K562 (cell line): ENCODE measurements at regions not wholly inside any gene's neighbourhood (a gene's known extent, or its start where the extent isn't known, plus 50 kb on each side); places are given as distances from the start of the nearest gene placed in this dataset.
A peak's percentile ranks its signal among the peaks of the same experiment; 100 is the strongest.

ENCODE experiments used
- EGR1 ChIP-seq: fragments of 450-650 bp; conservative IDR thresholded peaks from 2 replicates; pipeline ENCODE4 v1.6.1; 2017; ENCODE audit warnings: mild to moderate bottlenecking
- NFIC ChIP-seq: fragments of 450-650 bp; IDR thresholded peaks from 2 replicates; pipeline ENCODE4 v1.6.1; 2017; ENCODE audit warnings: mild to moderate bottlenecking, inconsistent platforms
- WHSC1 ChIP-seq: IDR thresholded peaks from one replicate; pipeline ENCODE4 v1.6.1; 2012; ENCODE audit warnings: low read length, control low read depth, inconsistent platforms
- ZFP1 ChIP-seq: fragments of 450-650 bp; formaldehyde crosslinking; IDR thresholded peaks from 2 replicates; pipeline ENCODE4 v1.4.0; 2020; ENCODE audit warnings: mild to moderate bottlenecking, mixed read lengths
- ZNF707 ChIP-seq: fragments of 250-450 bp; sonication (Bioruptor Pico); conservative IDR thresholded peaks from 2 replicates; pipeline ENCODE4 v1.8.0; 2022; ENCODE audit warnings: inconsistent platforms, mild to moderate bottlenecking, moderate library complexity
- TF ChIP-seq, protein P1 (sequence below): sonication (generic); formaldehyde crosslinking; IDR thresholded peaks from 2 replicates; pipeline ENCODE4 v1.8.1; 2022; ENCODE audit warnings: missing genetic modification reagents
- TF ChIP-seq, protein P2 (sequence below): fragments of 250-450 bp; sonication (Bioruptor Pico); IDR thresholded peaks from 2 replicates; pipeline ENCODE4 v1.5.0; 2022; ENCODE audit warnings: mild to moderate bottlenecking
- TF ChIP-seq, protein P3 (sequence below), 2 experiments: IDR thresholded peaks; 2 replicates each; pipeline ENCODE4 v1.6.1; 2012; ENCODE audit warnings: improper control_type of control experiment in 2 of 2, low read depth in 2 of 2, low read length in 2 of 2, borderline replicate concordance in 1 of 2
- TF ChIP-seq, protein P4 (sequence below): sonication (generic); formaldehyde crosslinking; IDR thresholded peaks from 2 replicates; pipeline ENCODE4 v1.9.0; 2022; ENCODE audit warnings: mild to moderate bottlenecking, missing genetic modification reagents
- TF ChIP-seq, protein P5 (sequence below): fragments of 450-650 bp; IDR thresholded peaks from 2 replicates; pipeline ENCODE4 v1.6.1; 2017; ENCODE audit warnings: antibody characterized with exemption
- TF ChIP-seq, protein P6 (sequence below): IDR thresholded peaks from 3 replicates; pipeline ENCODE4 v1.6.1; 2011; ENCODE audit warnings: borderline replicate concordance, mild to moderate bottlenecking, moderate library complexity; ENCODE audit not compliant: insufficient read length; ENCODE audit errors: extremely low read depth

DNA sequence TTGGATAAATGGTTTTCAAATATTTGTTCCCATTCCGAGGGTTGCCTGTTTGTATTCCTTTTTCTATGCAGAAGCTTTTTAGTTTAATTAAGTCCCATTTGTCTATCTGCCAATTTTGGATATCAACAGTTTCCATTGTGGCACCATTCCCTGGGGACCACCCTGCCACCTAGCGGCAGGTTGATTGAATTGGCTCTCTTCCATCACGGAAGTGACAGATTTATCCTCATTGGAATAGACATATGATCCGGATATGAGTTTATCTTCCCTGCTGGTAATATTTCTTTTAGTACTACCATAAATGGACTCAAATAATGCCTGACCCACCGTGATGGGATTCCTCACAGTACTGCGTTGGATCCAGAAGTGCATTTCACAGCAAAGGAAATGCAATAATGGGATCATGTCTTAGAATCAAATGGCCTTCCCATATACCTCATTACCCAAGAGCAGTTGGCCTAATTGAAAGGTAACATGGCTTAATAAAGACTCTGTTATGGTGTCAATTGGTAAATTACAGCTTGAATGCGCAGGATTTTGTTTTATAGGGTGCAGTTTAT, 327.0 kb downstream of the BMP2 start (continued):
- TF ChIP-seq, protein P1, sequence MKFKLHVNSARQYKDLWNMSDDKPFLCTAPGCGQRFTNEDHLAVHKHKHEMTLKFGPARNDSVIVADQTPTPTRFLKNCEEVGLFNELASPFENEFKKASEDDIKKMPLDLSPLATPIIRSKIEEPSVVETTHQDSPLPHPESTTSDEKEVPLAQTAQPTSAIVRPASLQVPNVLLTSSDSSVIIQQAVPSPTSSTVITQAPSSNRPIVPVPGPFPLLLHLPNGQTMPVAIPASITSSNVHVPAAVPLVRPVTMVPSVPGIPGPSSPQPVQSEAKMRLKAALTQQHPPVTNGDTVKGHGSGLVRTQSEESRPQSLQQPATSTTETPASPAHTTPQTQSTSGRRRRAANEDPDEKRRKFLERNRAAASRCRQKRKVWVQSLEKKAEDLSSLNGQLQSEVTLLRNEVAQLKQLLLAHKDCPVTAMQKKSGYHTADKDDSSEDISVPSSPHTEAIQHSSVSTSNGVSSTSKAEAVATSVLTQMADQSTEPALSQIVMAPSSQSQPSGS (CRISPR knock-in tag), result no peak
- TF ChIP-seq, protein P2, sequence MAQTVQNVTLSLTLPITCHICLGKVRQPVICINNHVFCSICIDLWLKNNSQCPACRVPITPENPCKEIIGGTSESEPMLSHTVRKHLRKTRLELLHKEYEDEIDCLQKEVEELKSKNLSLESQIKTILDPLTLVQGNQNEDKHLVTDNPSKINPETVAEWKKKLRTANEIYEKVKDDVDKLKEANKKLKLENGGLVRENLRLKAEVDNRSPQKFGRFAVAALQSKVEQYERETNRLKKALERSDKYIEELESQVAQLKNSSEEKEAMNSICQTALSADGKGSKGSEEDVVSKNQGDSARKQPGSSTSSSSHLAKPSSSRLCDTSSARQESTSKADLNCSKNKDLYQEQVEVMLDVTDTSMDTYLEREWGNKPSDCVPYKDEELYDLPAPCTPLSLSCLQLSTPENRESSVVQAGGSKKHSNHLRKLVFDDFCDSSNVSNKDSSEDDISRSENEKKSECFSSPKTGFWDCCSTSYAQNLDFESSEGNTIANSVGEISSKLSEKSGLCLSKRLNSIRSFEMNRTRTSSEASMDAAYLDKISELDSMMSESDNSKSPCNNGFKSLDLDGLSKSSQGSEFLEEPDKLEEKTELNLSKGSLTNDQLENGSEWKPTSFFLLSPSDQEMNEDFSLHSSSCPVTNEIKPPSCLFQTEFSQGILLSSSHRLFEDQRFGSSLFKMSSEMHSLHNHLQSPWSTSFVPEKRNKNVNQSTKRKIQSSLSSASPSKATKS, result no peak
- TF ChIP-seq ZNF707 (CRISPR knock-in tag) (no peak), NFIC (peak; percentile 54), WHSC1 (no peak), EGR1 (no peak), ZFP1 (CRISPR knock-in tag) (no peak)
- TF ChIP-seq, protein P3, sequence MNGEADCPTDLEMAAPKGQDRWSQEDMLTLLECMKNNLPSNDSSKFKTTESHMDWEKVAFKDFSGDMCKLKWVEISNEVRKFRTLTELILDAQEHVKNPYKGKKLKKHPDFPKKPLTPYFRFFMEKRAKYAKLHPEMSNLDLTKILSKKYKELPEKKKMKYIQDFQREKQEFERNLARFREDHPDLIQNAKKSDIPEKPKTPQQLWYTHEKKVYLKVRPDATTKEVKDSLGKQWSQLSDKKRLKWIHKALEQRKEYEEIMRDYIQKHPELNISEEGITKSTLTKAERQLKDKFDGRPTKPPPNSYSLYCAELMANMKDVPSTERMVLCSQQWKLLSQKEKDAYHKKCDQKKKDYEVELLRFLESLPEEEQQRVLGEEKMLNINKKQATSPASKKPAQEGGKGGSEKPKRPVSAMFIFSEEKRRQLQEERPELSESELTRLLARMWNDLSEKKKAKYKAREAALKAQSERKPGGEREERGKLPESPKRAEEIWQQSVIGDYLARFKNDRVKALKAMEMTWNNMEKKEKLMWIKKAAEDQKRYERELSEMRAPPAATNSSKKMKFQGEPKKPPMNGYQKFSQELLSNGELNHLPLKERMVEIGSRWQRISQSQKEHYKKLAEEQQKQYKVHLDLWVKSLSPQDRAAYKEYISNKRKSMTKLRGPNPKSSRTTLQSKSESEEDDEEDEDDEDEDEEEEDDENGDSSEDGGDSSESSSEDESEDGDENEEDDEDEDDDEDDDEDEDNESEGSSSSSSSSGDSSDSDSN (IDR thresholded peaks at IDR 0.05; ENCODE audit: borderline replicate concordance in 1 of 2, low read depth in 2 of 2, low read length in 2 of 2), result no peak
- TF ChIP-seq, protein P4, sequence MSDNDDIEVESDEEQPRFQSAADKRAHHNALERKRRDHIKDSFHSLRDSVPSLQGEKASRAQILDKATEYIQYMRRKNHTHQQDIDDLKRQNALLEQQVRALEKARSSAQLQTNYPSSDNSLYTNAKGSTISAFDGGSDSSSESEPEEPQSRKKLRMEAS (CRISPR knock-in tag), result no peak
- TF ChIP-seq, protein P5, sequence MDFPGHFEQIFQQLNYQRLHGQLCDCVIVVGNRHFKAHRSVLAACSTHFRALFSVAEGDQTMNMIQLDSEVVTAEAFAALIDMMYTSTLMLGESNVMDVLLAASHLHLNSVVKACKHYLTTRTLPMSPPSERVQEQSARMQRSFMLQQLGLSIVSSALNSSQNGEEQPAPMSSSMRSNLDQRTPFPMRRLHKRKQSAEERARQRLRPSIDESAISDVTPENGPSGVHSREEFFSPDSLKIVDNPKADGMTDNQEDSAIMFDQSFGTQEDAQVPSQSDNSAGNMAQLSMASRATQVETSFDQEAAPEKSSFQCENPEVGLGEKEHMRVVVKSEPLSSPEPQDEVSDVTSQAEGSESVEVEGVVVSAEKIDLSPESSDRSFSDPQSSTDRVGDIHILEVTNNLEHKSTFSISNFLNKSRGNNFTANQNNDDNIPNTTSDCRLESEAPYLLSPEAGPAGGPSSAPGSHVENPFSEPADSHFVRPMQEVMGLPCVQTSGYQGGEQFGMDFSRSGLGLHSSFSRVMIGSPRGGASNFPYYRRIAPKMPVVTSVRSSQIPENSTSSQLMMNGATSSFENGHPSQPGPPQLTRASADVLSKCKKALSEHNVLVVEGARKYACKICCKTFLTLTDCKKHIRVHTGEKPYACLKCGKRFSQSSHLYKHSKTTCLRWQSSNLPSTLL, result no peak
- TF ChIP-seq, protein P6, sequence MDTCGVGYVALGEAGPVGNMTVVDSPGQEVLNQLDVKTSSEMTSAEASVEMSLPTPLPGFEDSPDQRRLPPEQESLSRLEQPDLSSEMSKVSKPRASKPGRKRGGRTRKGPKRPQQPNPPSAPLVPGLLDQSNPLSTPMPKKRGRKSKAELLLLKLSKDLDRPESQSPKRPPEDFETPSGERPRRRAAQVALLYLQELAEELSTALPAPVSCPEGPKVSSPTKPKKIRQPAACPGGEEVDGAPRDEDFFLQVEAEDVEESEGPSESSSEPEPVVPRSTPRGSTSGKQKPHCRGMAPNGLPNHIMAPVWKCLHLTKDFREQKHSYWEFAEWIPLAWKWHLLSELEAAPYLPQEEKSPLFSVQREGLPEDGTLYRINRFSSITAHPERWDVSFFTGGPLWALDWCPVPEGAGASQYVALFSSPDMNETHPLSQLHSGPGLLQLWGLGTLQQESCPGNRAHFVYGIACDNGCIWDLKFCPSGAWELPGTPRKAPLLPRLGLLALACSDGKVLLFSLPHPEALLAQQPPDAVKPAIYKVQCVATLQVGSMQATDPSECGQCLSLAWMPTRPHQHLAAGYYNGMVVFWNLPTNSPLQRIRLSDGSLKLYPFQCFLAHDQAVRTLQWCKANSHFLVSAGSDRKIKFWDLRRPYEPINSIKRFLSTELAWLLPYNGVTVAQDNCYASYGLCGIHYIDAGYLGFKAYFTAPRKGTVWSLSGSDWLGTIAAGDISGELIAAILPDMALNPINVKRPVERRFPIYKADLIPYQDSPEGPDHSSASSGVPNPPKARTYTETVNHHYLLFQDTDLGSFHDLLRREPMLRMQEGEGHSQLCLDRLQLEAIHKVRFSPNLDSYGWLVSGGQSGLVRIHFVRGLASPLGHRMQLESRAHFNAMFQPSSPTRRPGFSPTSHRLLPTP, result no peak
- TF ChIP-seq, all 486 proteins: peak for 4
